H1 (cell line): ENCODE measurements at regions not wholly inside any gene's neighbourhood (a gene's known extent, or its start where the extent isn't known, plus 50 kb on each side); places are given as distances from the start of the nearest gene placed in this dataset.

ENCODE experiments used
- CTCF ChIA-PET: fragments of 300-600 bp; sonication (Branson Sonifier 250); formaldehyde crosslinking; loops from one replicate; lab custom pipeline; 2021; ENCODE audit not compliant: partially characterized antibody; lab: Charles Lee
- POLR2A ChIA-PET: fragments of 300-600 bp; sonication (Branson Sonifier 250); formaldehyde crosslinking; loops from one replicate; lab custom pipeline; 2021; ENCODE audit warnings: inconsistent platforms; ENCODE audit not compliant: partially characterized antibody; lab: Charles Lee
- DNase-seq, 2 experiments: peaks; one replicate each; pipeline versions ENCODE4 v3.0.0 to v3.0.0-alpha.2; 2010 to 2022; ENCODE audit warnings: low spot score in 2 of 2, low read depth in 1 of 2, mixed read lengths in 1 of 2
- FAIRE-seq: peaks from 2 replicates; lab custom pipeline; 2011; peaks lifted over from hg19 to GRCh38; lab: Jason Lieb, UNC
- H2AFZ ChIP-seq: 2 replicates; pipeline ENCODE4 v1.8.1; 2012; ENCODE audit warnings: low read length, inconsistent platforms
- H2AK5ac ChIP-seq: 2 replicates; pipeline ENCODE4 v1.6.1; 2013; ENCODE audit warnings: low read depth, low read length
- H2BK120ac ChIP-seq: replicated peaks from 2 replicates; pipeline ENCODE3; 2013; ENCODE audit warnings: low read depth, low read length, inconsistent platforms
- H2BK12ac ChIP-seq: 2 replicates; pipeline ENCODE4 v1.6.1; 2013; ENCODE audit warnings: low read depth, low read length
- H2BK15ac ChIP-seq: 2 replicates; pipeline ENCODE4 v1.6.1; 2013; ENCODE audit warnings: low read length
- H2BK20ac ChIP-seq: 2 replicates; pipeline ENCODE4 v1.6.1; 2013; ENCODE audit warnings: low read length
- H2BK5ac ChIP-seq: 2 replicates; pipeline ENCODE4 v1.6.1; 2013; ENCODE audit warnings: low read depth, low read length
- H3K14ac ChIP-seq: 2 replicates; pipeline ENCODE4 v1.6.1; 2013; ENCODE audit warnings: inconsistent platforms; ENCODE audit not compliant: insufficient read length
- H3K18ac ChIP-seq: 2 replicates; pipeline ENCODE4 v1.6.1; 2013; ENCODE audit warnings: low read length; ENCODE audit errors: extremely low read depth
- H3K23ac ChIP-seq: 2 replicates; pipeline ENCODE4 v1.6.1; 2013; ENCODE audit warnings: inconsistent platforms; ENCODE audit not compliant: insufficient read length
- H3K23me2 ChIP-seq: 2 replicates; pipeline ENCODE4 v1.6.1; 2013; ENCODE audit warnings: low read depth, low read length
- H3K27ac ChIP-seq: 2 replicates; pipeline ENCODE4 v1.6.1; 2011; ENCODE audit warnings: low read depth, low read length, inconsistent platforms
- H3K27me3 ChIP-seq, 4 experiments: replicated peaks in 1 of 4; 1 replicate in 1 of 4; 2 replicates in 3 of 4; pipeline versions ENCODE4 v1.6.1 to v1.8.1; 2011 to 2013; ENCODE audit warnings: low read length in 3 of 4, mild to moderate bottlenecking in 3 of 4, inconsistent platforms in 2 of 4, mixed read lengths in 2 of 4, moderate library complexity in 1 of 4; ENCODE audit not compliant: control insufficient read depth in 3 of 4, insufficient read depth in 3 of 4; ENCODE audit errors: extremely low read depth in 1 of 4
- H3K36me3 ChIP-seq, 4 experiments: 2 replicates each; pipeline versions ENCODE4 v1.6.1 to v1.8.1; 2011 to 2013; ENCODE audit warnings: mild to moderate bottlenecking in 4 of 4, low read length in 3 of 4, moderate library complexity in 2 of 4, control low read depth in 1 of 4, inconsistent platforms in 1 of 4; ENCODE audit not compliant: insufficient read depth in 4 of 4, control insufficient read depth in 2 of 4
- H3K4ac ChIP-seq: replicated peaks from 2 replicates; pipeline ENCODE3; 2013; ENCODE audit warnings: low read length, low read depth, mixed read lengths, inconsistent platforms; ENCODE audit not compliant: insufficient read length
- H3K4me1 ChIP-seq, 4 experiments: replicated peaks in 1 of 4; 1 replicate in 1 of 4; 2 replicates in 3 of 4; pipeline versions ENCODE4 v1.6.1 to v1.8.1; 2011 to 2013; ENCODE audit warnings: low read length in 3 of 4, inconsistent platforms in 2 of 4, mixed read lengths in 1 of 4; ENCODE audit not compliant: insufficient read depth in 4 of 4, control insufficient read depth in 3 of 4
- H3K4me2 ChIP-seq, 2 experiments: 2 replicates each; pipeline versions ENCODE4 v1.6.1 to v1.8.1; 2011 to 2013; ENCODE audit warnings: low read depth in 2 of 2, low read length in 2 of 2, control low read depth in 1 of 2, inconsistent platforms in 1 of 2, mild to moderate bottlenecking in 1 of 2; ENCODE audit not compliant: insufficient read depth in 1 of 2
- H3K4me3 ChIP-seq, 4 experiments: fragments of 200-600, 300-600 bp in 1 of 4; sonication (generic), shearing (Covaris generic), sonication (Bioruptor Twin) in 1 of 4; 2 replicates each; pipeline versions ENCODE4 v1.5.1 to v1.8.1; 2011 to 2016; ENCODE audit warnings: low read length in 4 of 4, low read depth in 3 of 4, control low read depth in 2 of 4, inconsistent platforms in 2 of 4, mild to moderate bottlenecking in 2 of 4, mixed read lengths in 1 of 4, moderate library complexity in 1 of 4; ENCODE audit not compliant: insufficient read depth in 2 of 4; ENCODE audit errors: extremely low read depth in 1 of 4
- H3K56ac ChIP-seq: replicated peaks from 2 replicates; pipeline ENCODE3; 2013; ENCODE audit warnings: low read depth, mild to moderate bottlenecking, mixed read lengths, low read length, inconsistent platforms; ENCODE audit not compliant: insufficient read length
- H3K79me1 ChIP-seq: 2 replicates; pipeline ENCODE4 v1.6.1; 2013; ENCODE audit warnings: low read depth, low read length, control low read depth
- H3K79me2 ChIP-seq, 2 experiments: 2 replicates each; pipeline versions ENCODE4 v1.6.1 to v1.8.1; 2012 to 2013; ENCODE audit warnings: low read length in 2 of 2, mild to moderate bottlenecking in 2 of 2, inconsistent platforms in 1 of 2; ENCODE audit not compliant: insufficient read depth in 2 of 2, control insufficient read depth in 1 of 2
- H3K9ac ChIP-seq, 4 experiments: replicated peaks in 1 of 4; 1 replicate in 1 of 4; 2 replicates in 3 of 4; pipeline versions ENCODE4 v1.6.1 to v1.8.1; 2011 to 2013; ENCODE audit warnings: low read depth in 3 of 4, low read length in 3 of 4, control low read depth in 2 of 4, mild to moderate bottlenecking in 2 of 4, moderate library complexity in 2 of 4, inconsistent platforms in 1 of 4; ENCODE audit errors: extremely low read depth in 1 of 4
- H3K9me3 ChIP-seq, 2 experiments: 2 replicates each; pipeline versions ENCODE4 v1.6.1 to v1.8.1; 2012 to 2013; ENCODE audit warnings: mild to moderate bottlenecking in 2 of 2, moderate library complexity in 2 of 2, control low read depth in 1 of 2, inconsistent platforms in 1 of 2, low read depth in 1 of 2, low read length in 1 of 2, mixed read lengths in 1 of 2; ENCODE audit not compliant: insufficient read depth in 2 of 2
- H4K20me1 ChIP-seq, 2 experiments: replicated peaks in 1 of 2; 2 replicates each; pipeline versions ENCODE3 to v1.8.1; 2011 to 2013; ENCODE audit warnings: inconsistent platforms in 2 of 2, low read length in 2 of 2, mild to moderate bottlenecking in 1 of 2; ENCODE audit not compliant: insufficient read depth in 2 of 2, control insufficient read depth in 1 of 2
- H4K5ac ChIP-seq: 2 replicates; pipeline ENCODE4 v1.6.1; 2013; ENCODE audit warnings: low read length, low read depth, mixed read lengths, inconsistent platforms; ENCODE audit not compliant: insufficient read length
- H4K8ac ChIP-seq: 2 replicates; pipeline ENCODE4 v1.8.0; 2013; ENCODE audit warnings: mild to moderate bottlenecking, moderate library complexity, low read length, inconsistent platforms; ENCODE audit not compliant: insufficient read depth; ENCODE audit errors: extremely low read depth
- H4K91ac ChIP-seq: replicated peaks from 2 replicates; pipeline ENCODE3; 2013; ENCODE audit warnings: low read length, mixed read lengths, inconsistent platforms; ENCODE audit not compliant: insufficient read length
- CHD1 ChIP-seq: IDR thresholded peaks from 2 replicates; pipeline ENCODE4 v1.6.1; 2012; ENCODE audit warnings: low read depth, low read length, improper control_type of control experiment
- EGR1 ChIP-seq: IDR thresholded peaks from 2 replicates; pipeline ENCODE4 v1.6.1; 2011; ENCODE audit warnings: low read depth, low read length, borderline replicate concordance
- EZH2 ChIP-seq: fragments of 200-600 bp; sonication (generic); IDR thresholded peaks from 2 replicates; pipeline ENCODE4 v1.7.1; 2012; ENCODE audit warnings: low read depth, mild to moderate bottlenecking, moderate library complexity, low read length, inconsistent platforms; ENCODE audit not compliant: severe bottlenecking
- GABPA ChIP-seq: IDR thresholded peaks from 2 replicates; pipeline ENCODE4 v1.6.1; 2011; ENCODE audit warnings: mild to moderate bottlenecking, low read length, moderate library complexity, borderline replicate concordance; ENCODE audit not compliant: insufficient read depth
- JUND ChIP-seq: IDR thresholded peaks from 2 replicates; pipeline ENCODE4 v1.6.1; 2011; ENCODE audit warnings: mild to moderate bottlenecking, improper control_type of control experiment, low read length
- MAFK ChIP-seq: IDR thresholded peaks from 2 replicates; pipeline ENCODE4 v1.6.1; 2012; ENCODE audit warnings: low read depth, mild to moderate bottlenecking, improper control_type of control experiment, low read length
- RAD21 ChIP-seq, 2 experiments: IDR thresholded peaks in 1 of 2; conservative IDR thresholded peaks in 1 of 2; 2 replicates each; pipeline ENCODE4 v1.6.1; 2011; ENCODE audit warnings: low read depth in 2 of 2, low read length in 2 of 2, improper control_type of control experiment in 1 of 2, inconsistent platforms in 1 of 2, mild to moderate bottlenecking in 1 of 2, moderate library complexity in 1 of 2
- RFX5 ChIP-seq: IDR thresholded peaks from 2 replicates; pipeline ENCODE4 v1.6.1; 2011; ENCODE audit warnings: low read depth, low read length, improper control_type of control experiment, borderline replicate concordance
- SAP30 ChIP-seq: fragments of 300-600 bp; sonication (generic); IDR thresholded peaks from 2 replicates; pipeline ENCODE4 v1.7.1; 2012; ENCODE audit warnings: low read length, moderate library complexity, mild to moderate bottlenecking, inconsistent platforms; ENCODE audit not compliant: insufficient read depth, insufficient replicate concordance
- SIN3A ChIP-seq, 2 experiments: IDR thresholded peaks in 1 of 2; conservative IDR thresholded peaks in 1 of 2; 2 replicates each; pipeline ENCODE4 v1.6.1; 2011 to 2012; ENCODE audit warnings: low read length in 2 of 2, improper control_type of control experiment in 1 of 2, low read depth in 1 of 2, mild to moderate bottlenecking in 1 of 2
- SIX5 ChIP-seq: IDR thresholded peaks from 2 replicates; pipeline ENCODE4 v1.6.1; 2011; ENCODE audit warnings: mild to moderate bottlenecking, low read depth, low read length
- SP2 ChIP-seq: IDR thresholded peaks from 2 replicates; pipeline ENCODE4 v1.6.1; 2012; ENCODE audit warnings: mild to moderate bottlenecking, low read length, inconsistent platforms
- WGBS, 2 experiments: shearing (Covaris generic) in 1 of 2; methylation state at CpG; one replicate each; pipeline versions ENCODE4 v1.1.6 to v1.1.7; 2013 to 2015; ENCODE audit warnings: low lambda C conversion rate in 2 of 2, mixed read lengths in 2 of 2, inconsistent platforms in 1 of 2, low coverage in 1 of 2, missing lambda C conversion rate in 1 of 2; ENCODE audit not compliant: insufficient replicate concordance in 2 of 2, insufficient coverage in 1 of 2, insufficient read length in 1 of 2; ENCODE audit errors: extremely low coverage in 1 of 2, missing lambda C conversion rate in 1 of 2; 5-methylcytosine and 5-hydroxymethylcytosine counted together

- no peak for DNase-seq
- H2BK15ac ChIP-seq, result no peak overlapping the region
- no peaks in the 10 kb centered on the region for H3K79me2 ChIP-seq
- ChIA-PET POLR2A (no interaction called here), CTCF (no interaction called here)
- no peaks in the 10 kb centered on the region for H3K79me1 ChIP-seq
- no peaks in the 10 kb centered on the region for H4K20me1 ChIP-seq
- no peaks in the 10 kb centered on the region for H3K27me3 ChIP-seq
- H4K8ac ChIP-seq, result no peak overlapping the region
- no peak overlapping the region for H2AK5ac ChIP-seq
- no peak overlapping the region for H3K56ac ChIP-seq
- H4K91ac ChIP-seq, result no peak overlapping the region
- no peak overlapping the region for H2AFZ ChIP-seq
- H3K36me3 ChIP-seq, result no peaks in the 10 kb centered on the region
- TF ChIP-seq SIX5 (no peak), SIN3A (conservative IDR thresholded peaks at IDR 0.05 in 1 of 2, IDR thresholded peaks at IDR 0.05 in 1 of 2; ENCODE audit: low read depth in 1 of 2, low read length in 2 of 2) (no peak), SAP30 (no peak), GABPA (no peak), EGR1 (no peak), CHD1 (no peak), JUND (no peak), EZH2 (no peak), RFX5 (no peak), MAFK (no peak), RAD21 (IDR thresholded peaks at IDR 0.05 in 1 of 2, conservative IDR thresholded peaks at IDR 0.05 in 1 of 2; ENCODE audit: low read depth in 2 of 2, low read length in 2 of 2) (no peak), SP2 (no peak)
- no peak overlapping the region for H3K18ac ChIP-seq
- no peak for FAIRE-seq
- no peak overlapping the region for H3K27ac ChIP-seq
- no peak overlapping the region for H3K23ac ChIP-seq
- H3K9ac ChIP-seq, result no peak overlapping the region
- no peak overlapping the region for H3K14ac ChIP-seq
- H3K4me3 ChIP-seq, result no peak overlapping the region
- no peak overlapping the region for H2BK5ac ChIP-seq
- H3K4me1 ChIP-seq, result no peaks in the 10 kb centered on the region
- no peaks in the 10 kb centered on the region for H3K23me2 ChIP-seq
- H3K9me3 ChIP-seq, result no peaks in the 10 kb centered on the region
- no peak overlapping the region for H2BK20ac ChIP-seq
- WGBS, 2 experiments, result 79% methylated on average over 4 of the region's 4 CpGs; no CpG with 5 or more reads in 1 of the 2 experiments
- no peak overlapping the region for H3K4me2 ChIP-seq
- H4K5ac ChIP-seq, result no peak overlapping the region
- H2BK120ac ChIP-seq, result no peak overlapping the region
- no peak overlapping the region for H2BK12ac ChIP-seq
- no peak overlapping the region for H3K4ac ChIP-seq
Observed at GRCh38 chr7:108697254-108697653, 127.6 kb downstream of the DNAJB9 start.
